ENCODE measurements at regions not wholly inside any gene's neighbourhood (a gene's known extent, or its start where the extent isn't known, plus 50 kb on each side); places are given as distances from the start of the nearest gene placed in this dataset.

GRCh38 chr17:77872199-77872598, 86.3 kb upstream of the TNRC6C start:
- DNase-seq (ENCODE audit: low read depth in 2 of 2), result no peak

- DNase-seq (ENCODE audit: low read depth in 2 of 2), result no peak
Measured at GRCh38 chr17:77872714-77873499, 85.6 kb upstream of the TNRC6C start.

- no peak for DNase-seq (ENCODE audit: low read depth in 2 of 2)
Measured at GRCh38 chr17:77873500-77874302, 84.8 kb upstream of the TNRC6C start.

GRCh38 chr17:77874303-77875050, 84.0 kb upstream of the TNRC6C start:
- DNase-seq (ENCODE audit: low read depth in 2 of 2), result no peak

- DNase-seq (ENCODE audit: low read depth in 2 of 2), result peak in 1 of 2 experiments; percentile 21
Measured at GRCh38 chr17:77875051-77875780, 83.3 kb upstream of the TNRC6C start.

- DNase-seq (ENCODE audit: low read depth in 2 of 2), result no peak
Measured at GRCh38 chr17:77875881-77876509, 82.5 kb upstream of the TNRC6C start.

GRCh38 chr17:77877036-77877435, 81.5 kb upstream of the TNRC6C start:
- no peak for DNase-seq (ENCODE audit: low read depth in 2 of 2)

GRCh38 chr17:77877646-77878355, 80.7 kb upstream of the TNRC6C start:
- DNase-seq (ENCODE audit: low read depth in 2 of 2), result no peak

GRCh38 chr17:77879226-77879895, 79.1 kb upstream of the TNRC6C start:
- DNase-seq (ENCODE audit: low read depth in 2 of 2), result no peak

GRCh38 chr17:77879896-77880280, 78.6 kb upstream of the TNRC6C start:
- no peak for DNase-seq (ENCODE audit: low read depth in 2 of 2)

- no peak for DNase-seq (ENCODE audit: low read depth in 2 of 2)
Measured at GRCh38 chr17:77880711-77881450, 77.6 kb upstream of the TNRC6C start.

- no peak for DNase-seq (ENCODE audit: low read depth in 2 of 2)
Measured at GRCh38 chr17:77881545-77881944, 77.0 kb upstream of the TNRC6C start.

GRCh38 chr17:77882040-77882439, 76.5 kb upstream of the TNRC6C start:
- DNase-seq (ENCODE audit: low read depth in 2 of 2), result no peak

GRCh38 chr17:77882481-77883212, 75.9 kb upstream of the TNRC6C start:
- no peak for DNase-seq (ENCODE audit: low read depth in 2 of 2)

GRCh38 chr17:77883213-77883650, 75.3 kb upstream of the TNRC6C start:
- DNase-seq (ENCODE audit: low read depth in 2 of 2), result no peak

GRCh38 chr17:77884019-77884418, 74.5 kb upstream of the TNRC6C start:
- no peak for DNase-seq (ENCODE audit: low read depth in 2 of 2)

- DNase-seq (ENCODE audit: low read depth in 2 of 2), result no peak
Measured at GRCh38 chr17:77884967-77885641, 73.4 kb upstream of the TNRC6C start.

Data from fibroblast of skin of left biceps (primary cell).